HuH-7 (cell line): ENCODE measurements at regions not wholly inside any gene's neighbourhood (a gene's known extent, or its start where the extent isn't known, plus 50 kb on each side); places are given as distances from the start of the nearest gene placed in this dataset.
A peak's percentile ranks its signal among the peaks of the same experiment; 100 is the strongest.
"Not testable (repeated sequence)": the region's sequence is repeated elsewhere in the genome, so short reads cannot be mapped to it uniquely, and the experiment has no call there.

Source experiments
- DNase-seq: peaks from one replicate; pipeline ENCODE4 v3.0.0; 2011; ENCODE audit warnings: low spot score

- no peak for DNase-seq
Measured at GRCh38 chrX:74179990-74180389, 124.0 kb upstream of the ZCCHC13 start.

DNA sequence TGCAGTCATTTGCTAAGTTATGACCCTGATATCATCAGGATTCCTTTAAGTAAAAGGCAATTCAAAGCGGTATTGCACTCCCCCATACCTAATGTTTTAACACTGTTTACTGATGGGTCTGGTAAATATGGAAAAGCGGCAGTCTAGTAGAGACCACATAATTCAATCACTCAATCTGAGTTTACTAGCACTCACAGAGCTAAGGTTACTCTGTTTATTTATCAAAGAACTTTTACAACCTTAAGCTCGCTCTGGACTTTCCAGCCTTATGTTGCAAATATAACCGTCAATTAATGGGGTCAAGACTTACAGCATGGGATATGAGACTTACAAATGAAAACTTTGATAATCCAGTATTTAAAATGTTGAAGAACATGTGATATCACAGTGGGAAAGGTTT, 124.5 kb upstream of the ZCCHC13 start:
- DNase-seq, result no peak

DNA sequence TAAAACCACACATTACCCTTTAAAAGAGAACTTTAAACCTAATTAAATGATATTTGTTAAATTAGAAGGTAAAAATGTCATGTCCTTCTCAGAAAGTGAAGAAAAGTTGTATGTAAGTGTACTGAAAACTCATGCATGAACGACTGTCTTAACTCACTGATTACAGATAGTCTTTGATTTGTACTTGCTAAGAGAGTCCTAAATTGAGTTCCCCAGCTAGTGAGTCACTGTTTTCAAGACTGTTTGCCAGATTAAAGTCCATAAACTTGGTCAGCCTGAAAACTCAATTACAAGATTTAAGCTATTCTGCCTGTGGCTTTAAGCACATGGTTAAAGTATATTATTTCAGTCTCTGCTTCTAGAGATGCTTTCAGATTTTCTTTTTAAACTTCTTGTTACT, 124.9 kb upstream of the ZCCHC13 start:
- no peak for DNase-seq

GRCh38 chrX:74178536-74178935, 125.4 kb upstream of the ZCCHC13 start:
- DNase-seq, result no peak

GRCh38 chrX:74171465-74171864, 132.5 kb upstream of the ZCCHC13 start:
- DNase-seq, result no peak

GRCh38 chrX:74162199-74162598, 141.8 kb upstream of the ZCCHC13 start:
- no peak for DNase-seq

GRCh38 chrX:74160816-74161215, 143.2 kb upstream of the ZCCHC13 start:
- no peak for DNase-seq

- DNase-seq, result no peak
Measured at GRCh38 chrX:74160358-74160757, 143.6 kb upstream of the ZCCHC13 start.

- no peak for DNase-seq
Measured at GRCh38 chrX:74147439-74147838, 156.5 kb upstream of the ZCCHC13 start.

DNA sequence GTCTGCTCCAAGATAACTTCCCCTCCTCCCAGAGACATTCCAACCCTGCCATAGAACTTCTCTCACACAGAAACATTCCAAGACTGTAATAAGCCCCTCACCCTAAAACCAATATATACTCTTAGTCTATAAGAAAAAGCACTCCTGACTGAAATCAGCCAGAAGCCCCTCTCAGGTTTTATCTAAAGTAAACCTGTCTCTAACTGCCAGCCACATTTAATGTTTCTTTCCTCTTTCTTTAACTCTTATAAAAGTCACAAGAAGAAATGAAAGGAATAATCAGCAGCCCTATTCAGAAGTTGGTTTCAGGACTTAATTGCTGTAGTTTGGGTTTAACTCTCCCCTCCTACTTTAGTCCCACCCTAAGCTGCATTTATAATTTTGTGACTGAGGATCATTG, 165.0 kb upstream of the ZCCHC13 start:
- no peak for DNase-seq

GRCh38 chrX:74133156-74133796, 170.7 kb upstream of the ZCCHC13 start:
- peak; percentile 66 for DNase-seq

GRCh38 chrX:74132280-74132679, 171.7 kb upstream of the ZCCHC13 start:
- DNase-seq, result no peak

GRCh38 chrX:74119016-74119910, 184.7 kb upstream of the ZCCHC13 start:
- no peak for DNase-seq

GRCh38 chrX:74117962-74118902, 185.7 kb upstream of the ZCCHC13 start:
- DNase-seq, result no peak

GRCh38 chrX:74111245-74111644, 192.7 kb upstream of the ZCCHC13 start:
- no peak for DNase-seq

GRCh38 chrX:74107666-74108065, 196.3 kb upstream of the ZCCHC13 start:
- no peak for DNase-seq

- DNase-seq, result no peak
Measured at GRCh38 chrX:74104356-74105015, 199.5 kb upstream of the ZCCHC13 start.

- not testable (repeated sequence) for DNase-seq
Measured at GRCh38 chrX:74098407-74098806, 205.6 kb upstream of the ZCCHC13 start.

DNA sequence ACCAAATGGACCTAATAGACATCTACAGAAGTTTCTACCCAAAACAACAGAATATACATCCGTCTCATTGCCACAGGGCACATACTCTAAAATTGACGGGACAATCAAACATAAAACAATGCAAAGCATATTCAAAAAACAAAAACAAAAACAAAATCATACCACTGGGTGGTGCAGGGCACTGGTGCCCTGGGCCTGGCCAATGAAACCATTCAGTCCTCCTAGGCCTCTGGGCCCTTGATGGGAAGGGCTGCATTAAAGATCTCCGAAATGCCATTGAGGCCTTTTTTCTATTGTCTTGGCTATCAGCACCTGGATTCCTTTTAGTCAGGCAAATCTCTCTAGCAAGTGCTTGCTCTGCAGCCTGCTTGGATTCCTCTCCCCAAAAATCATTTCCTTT, 213.9 kb upstream of the ZCCHC13 start:
- no peak for DNase-seq

DNA sequence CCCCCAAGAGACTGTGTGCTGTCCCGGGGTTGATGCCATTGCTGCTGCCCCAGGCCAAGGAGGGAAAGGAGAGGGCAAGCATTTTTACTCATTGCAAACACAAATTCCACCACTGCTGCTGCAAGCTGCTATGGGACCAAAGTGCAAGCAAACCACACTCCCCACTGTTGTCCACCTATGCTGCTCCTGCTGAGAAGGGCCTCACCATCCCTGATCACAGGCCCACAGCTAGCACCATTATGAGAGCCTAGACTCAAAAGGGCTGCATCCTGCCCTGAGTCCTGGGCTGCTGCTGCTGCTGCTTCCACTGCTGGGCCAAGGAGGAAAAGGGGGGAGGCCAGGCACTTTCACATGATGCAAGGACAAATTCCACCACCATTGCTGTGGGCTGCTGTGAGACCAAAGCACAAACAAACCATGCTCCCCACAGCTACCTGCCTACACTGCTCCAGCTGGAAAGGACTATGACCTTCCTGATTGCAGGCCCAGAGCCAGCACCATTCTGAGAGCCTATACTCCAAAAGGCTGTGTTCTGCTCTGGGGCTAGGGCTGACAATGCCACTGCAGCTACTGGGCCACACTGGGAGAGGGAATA, 218.2 kb upstream of the ZCCHC13 start:
- no peak for DNase-seq

DNA sequence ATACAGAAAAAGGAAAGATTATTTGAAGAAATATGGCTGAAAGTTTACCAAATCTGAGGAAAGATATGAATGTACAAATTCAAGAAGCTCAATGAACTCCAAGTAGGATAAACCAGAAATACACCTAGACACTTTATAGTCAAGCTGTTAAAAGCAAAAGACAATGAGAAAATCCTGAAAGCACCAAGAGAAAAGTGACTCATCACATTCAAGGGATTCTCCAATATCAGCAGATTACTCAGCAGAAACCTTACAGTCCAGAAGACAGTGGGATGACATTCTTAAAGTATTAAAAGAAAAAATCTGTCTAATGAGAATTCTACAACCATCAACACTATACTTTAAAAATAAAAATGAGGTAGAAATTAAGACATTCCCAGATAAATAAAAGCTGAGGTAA, 223.8 kb upstream of the ZCCHC13 start:
- no peak for DNase-seq
